ENCODE measurements at regions not wholly inside any gene's neighbourhood (a gene's known extent, or its start where the extent isn't known, plus 50 kb on each side); places are given as distances from the start of the nearest gene placed in this dataset.

DNA sequence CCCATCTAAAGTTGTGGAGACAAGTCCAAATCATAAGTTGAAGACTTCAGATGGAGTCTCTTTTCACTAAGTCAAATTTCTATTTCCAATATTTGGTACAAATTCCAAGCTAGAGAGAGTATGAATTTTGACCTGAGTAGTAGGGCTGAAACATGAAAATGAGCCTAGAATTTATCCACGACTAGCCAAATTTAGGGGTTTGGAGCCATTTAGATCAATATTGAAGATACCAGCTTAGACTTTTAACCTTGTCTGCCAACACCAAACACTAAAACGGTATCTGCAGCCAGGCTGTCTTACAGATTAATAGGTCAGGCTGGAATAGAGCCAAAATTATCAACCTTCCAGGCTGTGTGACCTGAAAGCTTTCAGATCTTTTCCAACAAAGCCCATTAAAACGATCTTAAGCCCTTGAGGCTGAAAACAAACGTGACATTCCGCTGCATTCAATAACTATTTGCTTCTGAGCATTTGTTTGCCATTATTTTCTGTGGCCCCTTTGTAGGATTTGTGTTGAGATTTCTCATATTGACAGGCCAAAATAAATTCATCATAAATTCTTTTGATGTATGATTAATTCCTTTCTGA is 268.7 kb upstream of the DKK2 start:
- Histone ChIP-seq H3F3A (ENCODE audit: low read depth) (no peaks in the 10 kb centered on the region), H3K9ac (ENCODE audit: low read depth, low read length, poor library complexity, severe bottlenecking) (no peak overlapping the region), H3K4me3 (ENCODE audit: low read length, poor library complexity, severe bottlenecking) (no peak overlapping the region), H4K20me1 (ENCODE audit: insufficient read depth, low read length, poor library complexity, severe bottlenecking) (no peaks in the 10 kb centered on the region), H3K9me3 (ENCODE audit: insufficient read depth, low read depth, low read length) (no peaks in the 10 kb centered on the region), H3K79me2 (ENCODE audit: insufficient read depth, low read length) (no peaks in the 10 kb centered on the region), H2AFZ (ENCODE audit: low read length) (no peak overlapping the region), H3K27me3 (ENCODE audit: insufficient read depth, low read length, poor library complexity, severe bottlenecking) (no peaks in the 10 kb centered on the region), H3K4me1 (ENCODE audit: insufficient read depth, low read length, poor library complexity, severe bottlenecking) (no peaks in the 10 kb centered on the region), H3K9me2 (replicated peaks; ENCODE audit: low read depth, low read length) (no peaks in the 10 kb centered on the region), H3K4me2 (ENCODE audit: low read depth, low read length, poor library complexity, severe bottlenecking) (no peak overlapping the region), H3K36me3 (ENCODE audit: insufficient read depth, low read length) (no peaks in the 10 kb centered on the region)
- TF ChIP-seq, protein P1, sequence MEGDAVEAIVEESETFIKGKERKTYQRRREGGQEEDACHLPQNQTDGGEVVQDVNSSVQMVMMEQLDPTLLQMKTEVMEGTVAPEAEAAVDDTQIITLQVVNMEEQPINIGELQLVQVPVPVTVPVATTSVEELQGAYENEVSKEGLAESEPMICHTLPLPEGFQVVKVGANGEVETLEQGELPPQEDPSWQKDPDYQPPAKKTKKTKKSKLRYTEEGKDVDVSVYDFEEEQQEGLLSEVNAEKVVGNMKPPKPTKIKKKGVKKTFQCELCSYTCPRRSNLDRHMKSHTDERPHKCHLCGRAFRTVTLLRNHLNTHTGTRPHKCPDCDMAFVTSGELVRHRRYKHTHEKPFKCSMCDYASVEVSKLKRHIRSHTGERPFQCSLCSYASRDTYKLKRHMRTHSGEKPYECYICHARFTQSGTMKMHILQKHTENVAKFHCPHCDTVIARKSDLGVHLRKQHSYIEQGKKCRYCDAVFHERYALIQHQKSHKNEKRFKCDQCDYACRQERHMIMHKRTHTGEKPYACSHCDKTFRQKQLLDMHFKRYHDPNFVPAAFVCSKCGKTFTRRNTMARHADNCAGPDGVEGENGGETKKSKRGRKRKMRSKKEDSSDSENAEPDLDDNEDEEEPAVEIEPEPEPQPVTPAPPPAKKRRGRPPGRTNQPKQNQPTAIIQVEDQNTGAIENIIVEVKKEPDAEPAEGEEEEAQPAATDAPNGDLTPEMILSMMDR (conservative IDR thresholded peaks at IDR 0.05; ENCODE audit: low read length): no peak
- no peak for TF ChIP-seq EZH2phosphoT487 (IDR thresholded peaks at IDR 0.05; ENCODE audit: borderline replicate concordance)

DNA sequence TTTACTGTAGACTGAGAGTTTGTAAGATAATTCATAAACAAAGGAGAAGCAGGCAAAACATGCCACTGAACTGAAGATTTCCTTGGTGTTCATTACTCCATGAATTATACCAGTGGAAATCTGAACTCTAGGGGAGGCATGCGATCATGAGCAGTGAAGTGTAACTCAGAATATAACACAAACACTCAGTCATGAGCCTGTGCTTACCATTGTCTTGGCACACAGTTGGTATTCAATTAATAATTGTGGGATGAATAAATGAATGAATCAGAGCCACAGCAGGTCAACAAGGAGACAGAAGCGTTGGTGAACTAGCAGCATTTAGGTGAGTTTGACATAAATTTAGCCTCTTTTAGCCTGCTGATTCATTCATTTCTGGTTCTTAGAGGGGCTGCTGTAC is 263.5 kb upstream of the DKK2 start:
- no peak overlapping the region for H3K9ac ChIP-seq (ENCODE audit: low read depth, low read length, poor library complexity, severe bottlenecking)

DNA sequence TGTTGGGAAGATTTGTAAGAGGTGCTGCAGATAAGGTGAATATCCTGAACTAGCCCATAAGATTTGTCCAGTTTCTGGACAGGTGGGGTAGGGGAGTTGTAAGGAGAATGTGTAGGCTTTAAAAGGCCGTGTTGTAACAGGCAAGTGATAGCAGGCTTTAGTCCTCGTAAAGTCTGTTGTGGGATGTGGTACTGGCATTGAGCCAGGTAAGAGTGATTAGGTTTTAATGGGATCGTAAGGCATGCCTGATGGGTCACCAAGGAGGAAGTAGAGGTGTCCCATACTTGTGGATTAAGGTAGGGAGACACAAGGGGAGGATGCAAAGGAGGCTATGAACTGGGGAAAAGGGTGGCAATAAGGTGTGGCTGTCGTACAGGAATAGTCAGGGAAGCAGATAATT is 256.9 kb upstream of the DKK2 start:
- Histone ChIP-seq H3K9ac (ENCODE audit: low read depth, low read length, poor library complexity, severe bottlenecking) (no peak overlapping the region), H3K9me2 (replicated peaks; ENCODE audit: low read depth, low read length) (no peaks in the 10 kb centered on the region), H4K20me1 (ENCODE audit: insufficient read depth, low read length, poor library complexity, severe bottlenecking) (no peaks in the 10 kb centered on the region), H2AFZ (ENCODE audit: low read length) (no peak overlapping the region), H3K4me1 (ENCODE audit: insufficient read depth, low read length, poor library complexity, severe bottlenecking) (no peaks in the 10 kb centered on the region), H3K4me2 (ENCODE audit: low read depth, low read length, poor library complexity, severe bottlenecking) (no peak overlapping the region), H3K9me3 (ENCODE audit: insufficient read depth, low read depth, low read length) (no peaks in the 10 kb centered on the region), H3K4me3 (ENCODE audit: low read length, poor library complexity, severe bottlenecking) (no peak overlapping the region), H3K27me3 (ENCODE audit: insufficient read depth, low read length, poor library complexity, severe bottlenecking) (no peaks in the 10 kb centered on the region), H3K79me2 (ENCODE audit: insufficient read depth, low read length) (no peaks in the 10 kb centered on the region), H3K36me3 (ENCODE audit: insufficient read depth, low read length) (no peaks in the 10 kb centered on the region), H3F3A (ENCODE audit: low read depth) (no peaks in the 10 kb centered on the region)
- no peak for TF ChIP-seq EZH2phosphoT487 (IDR thresholded peaks at IDR 0.05; ENCODE audit: borderline replicate concordance)
- TF ChIP-seq, protein P1 (conservative IDR thresholded peaks at IDR 0.05; ENCODE audit: low read length): no peak

More for the DNA sequence above, 263.5 kb upstream of the DKK2 start:
- Histone ChIP-seq H3F3A (ENCODE audit: low read depth) (no peaks in the 10 kb centered on the region), H3K36me3 (ENCODE audit: insufficient read depth, low read length) (no peaks in the 10 kb centered on the region), H3K9me3 (ENCODE audit: insufficient read depth, low read depth, low read length) (no peaks in the 10 kb centered on the region), H3K4me1 (ENCODE audit: insufficient read depth, low read length, poor library complexity, severe bottlenecking) (no peaks in the 10 kb centered on the region), H3K27me3 (ENCODE audit: insufficient read depth, low read length, poor library complexity, severe bottlenecking) (no peaks in the 10 kb centered on the region), H3K9me2 (replicated peaks; ENCODE audit: low read depth, low read length) (no peaks in the 10 kb centered on the region), H3K79me2 (ENCODE audit: insufficient read depth, low read length) (no peaks in the 10 kb centered on the region), H3K4me3 (ENCODE audit: low read length, poor library complexity, severe bottlenecking) (no peak overlapping the region), H2AFZ (ENCODE audit: low read length) (no peak overlapping the region), H4K20me1 (ENCODE audit: insufficient read depth, low read length, poor library complexity, severe bottlenecking) (no peaks in the 10 kb centered on the region), H3K4me2 (ENCODE audit: low read depth, low read length, poor library complexity, severe bottlenecking) (no peak overlapping the region)
- TF ChIP-seq EZH2phosphoT487 (IDR thresholded peaks at IDR 0.05; ENCODE audit: borderline replicate concordance): no peak
- TF ChIP-seq, protein P1 (conservative IDR thresholded peaks at IDR 0.05; ENCODE audit: low read length): no peak

Data from Loucy (cell line).